ENCODE measurements at regions not wholly inside any gene's neighbourhood (a gene's known extent, or its start where the extent isn't known, plus 50 kb on each side); places are given as distances from the start of the nearest gene placed in this dataset.
"Not testable (repeated sequence)": the region's sequence is repeated elsewhere in the genome, so short reads cannot be mapped to it uniquely, and the experiment has no call there.

DNA sequence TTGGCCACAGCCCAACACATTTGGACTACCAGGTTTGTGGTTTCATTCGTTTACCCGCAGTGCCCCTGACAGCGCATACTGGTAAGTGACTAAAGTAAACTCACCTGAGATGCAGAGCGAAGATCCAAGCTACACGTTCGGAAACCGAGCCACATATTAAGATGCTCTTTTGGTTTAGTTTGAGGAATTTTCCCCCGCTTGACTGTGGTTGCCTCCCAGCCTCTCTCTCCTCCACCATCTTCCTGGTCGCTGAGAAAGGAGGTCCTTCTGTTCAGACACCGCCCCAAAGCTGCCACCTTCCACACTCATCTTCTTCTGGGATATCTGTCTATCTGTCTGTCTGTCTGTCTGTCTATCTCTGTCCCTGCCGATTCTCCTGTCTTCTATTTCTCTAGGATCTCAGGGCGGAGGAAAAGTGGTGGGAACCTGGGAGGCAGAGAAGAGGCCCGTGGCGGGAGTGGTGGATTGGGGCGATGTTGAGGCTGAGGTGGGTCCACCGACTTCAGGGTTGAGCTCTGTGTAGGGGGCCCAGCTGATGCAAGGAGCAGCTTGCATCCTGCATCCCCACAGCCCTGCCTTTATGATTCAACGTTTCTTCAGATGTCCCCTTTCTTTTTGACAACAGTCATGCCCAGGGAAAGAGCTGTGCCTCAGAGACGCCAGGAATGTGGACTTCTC, 196.9 kb upstream of the ZNF184 start:
- DNase-seq (ENCODE audit: low spot score): no peak

DNA sequence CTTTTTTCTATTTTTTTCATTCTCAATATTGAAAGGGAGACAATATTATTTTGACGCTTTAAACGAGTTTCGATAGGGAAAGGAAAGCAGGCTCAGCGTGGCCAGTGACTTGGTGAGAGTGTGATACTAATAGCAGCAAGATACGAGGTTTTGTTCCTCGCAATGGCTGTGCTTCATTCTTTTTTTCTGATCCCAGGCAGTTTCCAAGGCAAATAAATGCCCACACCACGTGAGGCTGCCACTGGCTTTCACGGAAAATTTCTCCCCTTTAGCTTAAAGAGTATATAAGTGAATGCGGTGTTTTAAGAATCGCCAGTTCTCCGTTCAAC, 196.4 kb upstream of the ZNF184 start:
- no peak for DNase-seq (ENCODE audit: low spot score)

DNA sequence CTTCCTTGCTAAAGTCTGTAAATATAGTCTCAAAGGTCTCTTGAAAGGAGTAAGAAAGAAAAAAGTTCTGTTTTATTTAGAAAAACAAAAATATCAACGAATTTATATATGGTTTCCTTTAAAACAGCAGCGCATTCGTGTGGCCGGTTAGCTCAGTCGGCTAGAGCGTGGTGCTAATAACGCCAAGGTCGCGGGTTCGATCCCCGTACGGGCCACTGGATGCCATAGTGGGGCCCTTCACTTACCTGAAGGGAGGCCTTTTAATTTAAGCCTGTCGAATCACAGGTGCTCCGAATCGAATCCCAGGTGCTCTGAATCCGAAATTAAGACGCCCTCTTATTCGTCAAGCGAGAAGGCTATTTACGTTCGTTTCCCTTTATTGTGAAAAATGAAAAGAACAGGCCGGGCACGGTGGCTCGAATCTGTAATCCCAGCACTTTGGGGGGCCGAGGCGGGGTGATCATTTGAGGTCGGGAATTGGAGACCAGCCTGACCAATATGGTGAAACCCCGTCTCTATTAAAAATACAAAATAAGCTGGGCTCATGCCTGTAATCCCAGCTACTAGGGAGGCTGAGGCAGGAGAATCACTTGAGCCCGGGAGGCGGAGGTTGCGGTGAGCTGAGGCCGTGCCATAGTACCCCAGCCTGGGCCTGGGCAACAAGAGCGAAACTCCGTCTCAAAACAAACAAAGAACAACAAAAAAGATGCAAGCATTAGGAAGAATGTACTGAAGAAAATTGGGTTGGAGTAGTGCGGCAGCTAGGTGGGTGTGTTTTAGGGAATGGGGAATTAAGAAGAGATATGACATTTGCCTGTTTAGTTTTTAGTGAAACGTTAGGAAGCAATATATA, 195.8 kb upstream of the ZNF184 start:
- peak; percentile 76 for DNase-seq (ENCODE audit: low spot score)

DNA sequence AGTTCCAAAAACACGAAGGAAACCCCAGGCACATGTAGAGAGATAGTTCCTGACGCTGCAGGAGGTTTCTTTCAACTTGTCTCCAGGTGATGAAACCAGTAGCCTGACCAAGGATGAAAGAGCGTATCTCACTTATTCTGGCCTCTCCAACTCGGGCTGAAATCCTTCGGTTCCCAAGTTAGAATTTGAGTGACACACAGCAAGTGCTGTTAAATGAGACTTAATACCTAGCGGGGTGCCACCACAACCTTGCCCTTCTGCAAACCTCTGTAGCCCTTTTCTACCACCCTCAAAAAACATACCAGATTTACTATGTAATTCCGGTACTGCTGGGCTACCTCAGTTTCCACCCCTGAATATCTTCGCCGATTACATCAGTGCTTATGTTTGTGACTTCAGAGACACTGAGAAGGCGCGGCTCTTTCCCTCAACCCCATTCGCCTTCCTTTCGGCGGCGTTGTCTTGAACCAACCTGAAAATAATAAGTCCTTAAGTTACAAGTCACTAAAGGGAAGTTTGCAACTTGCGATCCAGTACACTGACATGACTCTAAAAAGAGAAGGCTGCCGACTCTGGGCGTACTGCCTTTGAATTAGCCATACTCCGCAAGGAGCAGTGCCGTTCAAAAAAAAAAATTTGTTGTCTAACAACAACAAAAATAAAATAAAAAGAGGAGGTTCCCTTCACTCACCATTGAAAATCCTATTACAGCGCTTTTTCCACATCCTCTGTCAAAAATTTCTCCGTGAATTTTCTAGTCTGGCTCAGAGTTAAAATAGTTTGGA, 194.9 kb upstream of the ZNF184 start:
- DNase-seq (ENCODE audit: low spot score): no peak

DNA sequence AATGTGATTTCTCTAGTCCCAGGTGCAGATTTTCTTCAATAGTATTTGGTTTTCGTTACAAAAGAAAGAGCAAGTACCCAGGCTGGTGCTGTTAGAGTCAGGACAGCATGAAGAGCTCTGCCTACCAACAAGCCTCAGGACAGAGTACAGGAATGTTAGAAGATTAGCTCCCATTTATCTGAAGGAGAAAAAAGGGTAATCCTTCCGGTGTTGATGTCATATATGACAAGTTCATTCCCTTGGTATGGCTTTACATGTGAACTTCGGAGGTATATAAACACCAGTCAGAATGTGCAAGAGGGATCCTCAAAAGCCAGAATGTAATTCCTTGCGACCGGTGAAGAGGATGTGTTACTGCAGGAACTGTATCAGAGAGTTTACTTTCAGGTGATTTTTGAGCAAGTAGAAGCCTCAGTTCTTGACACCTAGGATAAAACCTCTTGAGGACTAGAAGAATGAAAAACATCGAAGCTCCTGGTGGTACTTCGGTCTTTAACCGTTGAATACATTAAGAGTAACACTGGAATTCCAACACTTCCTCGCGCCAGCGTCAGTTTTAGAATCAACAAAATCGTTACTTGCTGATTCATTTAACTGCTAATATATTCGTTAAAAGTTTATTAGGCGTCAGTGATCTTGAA, 194.2 kb upstream of the ZNF184 start:
- no peak for DNase-seq (ENCODE audit: low spot score)

DNA sequence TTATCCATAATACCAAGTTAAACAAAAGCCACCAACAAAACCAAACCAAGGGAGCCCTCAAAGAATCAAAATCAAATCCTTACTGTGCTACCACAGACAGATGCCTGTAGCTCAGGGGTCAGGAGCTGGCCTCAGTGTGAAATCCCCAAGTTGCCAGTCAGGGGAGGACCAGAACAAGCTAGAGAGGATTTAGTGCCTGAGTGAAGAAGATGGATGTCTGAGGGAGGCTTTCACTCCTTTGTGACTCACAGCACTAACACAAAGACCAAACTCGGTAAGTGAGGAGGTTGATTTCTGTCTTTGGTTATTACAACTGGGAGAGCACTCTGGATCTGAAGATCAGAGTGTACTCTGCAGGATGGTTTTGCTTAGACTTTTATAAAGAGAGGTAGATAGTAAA, 189.9 kb upstream of the ZNF184 start:
- DNase-seq (ENCODE audit: low spot score): no peak

DNA sequence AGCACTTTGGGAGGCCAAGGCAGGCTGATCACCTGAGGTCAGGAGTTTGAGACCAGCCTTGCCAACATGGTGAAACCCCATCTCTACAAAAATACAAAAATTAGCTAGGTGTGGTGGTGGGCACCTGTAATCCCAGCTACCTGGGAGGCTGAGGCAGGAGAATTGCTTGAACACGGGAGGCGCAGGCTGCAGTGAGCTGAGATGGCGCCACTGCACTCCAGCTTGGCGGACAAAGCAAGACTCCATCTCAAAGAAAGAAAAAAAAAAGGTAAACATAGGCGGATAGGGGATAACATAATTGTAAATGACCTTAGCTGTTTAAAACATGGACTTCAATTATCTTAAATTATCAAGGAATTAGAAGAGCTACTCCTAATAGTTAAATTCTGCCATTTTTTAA, 189.3 kb upstream of the ZNF184 start:
- DNase-seq (ENCODE audit: low spot score): not testable (repeated sequence)

DNA sequence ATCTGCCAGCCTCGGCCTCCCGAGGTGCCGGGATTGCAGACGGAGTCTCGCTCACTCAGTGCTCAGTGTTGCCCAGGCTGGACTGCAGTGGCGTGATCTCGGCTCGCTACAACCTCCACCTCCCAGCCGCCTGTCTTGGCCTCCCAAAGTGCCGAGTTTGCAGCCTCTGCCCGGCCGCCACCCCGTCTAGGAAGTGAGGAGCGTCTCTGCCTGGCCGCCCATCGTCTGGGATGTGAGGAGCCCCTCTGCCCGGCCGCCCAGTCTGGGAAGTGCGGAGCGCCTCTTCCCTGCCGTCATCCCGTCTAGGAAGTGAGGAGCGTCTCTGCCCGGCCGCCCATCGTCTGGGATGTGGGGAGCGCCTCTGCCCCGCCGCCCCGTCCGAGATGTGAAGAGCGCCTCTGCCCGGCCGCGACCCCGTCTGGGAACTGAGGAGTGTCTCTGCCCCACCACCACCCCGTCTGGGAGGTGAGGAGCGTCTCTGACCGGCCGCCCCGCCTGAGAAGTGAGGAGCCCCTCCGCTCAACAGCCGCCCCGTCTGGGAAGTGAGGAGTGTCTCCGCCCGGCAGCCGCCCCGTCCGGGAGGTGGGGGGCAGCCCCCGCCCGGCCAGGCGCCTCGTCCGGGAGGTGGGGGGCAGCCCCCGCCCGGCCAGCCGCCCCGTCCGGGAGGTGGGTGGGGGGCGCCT, 180.4 kb upstream of the ZNF184 start:
- not testable (repeated sequence) for DNase-seq (ENCODE audit: low spot score)

DNA sequence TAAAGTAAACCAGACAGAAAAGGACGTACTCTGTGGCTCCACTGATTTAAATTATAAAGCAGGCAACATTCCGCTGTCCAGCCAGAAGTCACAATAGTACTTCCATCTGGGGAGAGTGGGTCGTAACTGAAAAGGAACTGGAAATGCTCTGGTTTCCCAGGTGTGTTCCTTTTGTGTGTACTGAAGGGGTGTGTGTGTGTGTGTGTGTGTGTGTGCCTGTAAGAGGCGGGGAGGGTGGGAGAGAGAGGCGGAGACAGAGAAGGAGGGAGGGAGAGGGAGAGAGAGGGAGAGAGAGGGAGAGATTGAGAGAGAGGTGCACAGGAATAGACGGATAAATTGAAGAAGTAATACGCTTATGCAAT, 178.4 kb upstream of the ZNF184 start:
- peak; percentile 50 for DNase-seq (ENCODE audit: low spot score)

DNA sequence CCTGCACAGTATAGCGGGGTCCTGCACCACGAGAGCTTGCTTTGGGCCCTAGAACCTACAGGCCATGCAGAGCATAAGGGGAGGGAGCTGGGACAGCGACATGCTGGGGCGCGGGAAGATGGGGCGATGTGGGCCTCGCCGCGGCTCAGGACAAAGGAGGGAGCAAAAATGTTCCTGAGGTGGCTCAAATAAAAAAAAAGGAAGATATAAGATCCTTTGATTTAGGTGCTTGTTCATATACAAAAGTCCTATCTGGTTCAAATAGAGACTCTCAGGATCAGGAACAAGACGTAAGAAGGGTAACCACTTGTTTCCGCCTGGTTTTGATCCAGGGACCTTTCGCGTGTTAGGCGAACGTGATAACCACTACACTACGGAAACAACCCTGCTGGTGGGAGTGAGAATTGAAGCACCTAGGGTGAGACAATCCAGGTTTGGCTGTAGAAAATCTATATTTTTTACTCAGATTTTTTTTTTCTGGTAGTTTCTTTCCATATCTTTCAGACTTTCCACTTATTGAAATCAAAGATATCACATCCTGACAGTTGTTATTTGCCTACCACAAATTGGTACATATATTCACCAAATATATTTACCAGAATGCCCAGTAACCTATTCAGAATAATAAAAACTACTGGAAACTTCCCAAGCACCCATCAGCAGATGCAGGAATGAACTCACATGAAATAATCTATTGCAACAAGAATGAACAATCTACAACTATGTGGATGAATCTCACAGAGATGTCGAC, 177.9 kb upstream of the ZNF184 start:
- peak; percentile 72 for DNase-seq (ENCODE audit: low spot score)

DNA sequence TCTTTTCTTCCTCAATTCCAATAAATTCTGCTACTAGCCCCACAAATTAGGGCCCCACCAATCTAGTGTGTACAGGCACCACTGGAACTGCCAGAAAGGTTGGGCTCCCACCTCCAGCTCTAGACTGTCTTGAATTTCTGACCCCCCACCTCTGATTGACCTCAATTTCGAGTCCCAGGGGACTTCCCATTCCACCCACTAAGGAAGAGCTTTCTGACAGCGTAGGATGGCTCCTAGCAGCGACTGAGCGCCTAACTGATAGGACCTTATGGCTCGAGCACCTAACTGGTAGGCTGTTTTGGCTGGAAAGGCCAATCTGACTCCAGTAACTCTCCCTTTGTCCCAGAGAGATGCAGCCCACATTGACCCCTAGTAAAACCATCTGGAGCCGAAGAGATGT, 171.6 kb upstream of the ZNF184 start:
- no peak for DNase-seq (ENCODE audit: low spot score)

DNA sequence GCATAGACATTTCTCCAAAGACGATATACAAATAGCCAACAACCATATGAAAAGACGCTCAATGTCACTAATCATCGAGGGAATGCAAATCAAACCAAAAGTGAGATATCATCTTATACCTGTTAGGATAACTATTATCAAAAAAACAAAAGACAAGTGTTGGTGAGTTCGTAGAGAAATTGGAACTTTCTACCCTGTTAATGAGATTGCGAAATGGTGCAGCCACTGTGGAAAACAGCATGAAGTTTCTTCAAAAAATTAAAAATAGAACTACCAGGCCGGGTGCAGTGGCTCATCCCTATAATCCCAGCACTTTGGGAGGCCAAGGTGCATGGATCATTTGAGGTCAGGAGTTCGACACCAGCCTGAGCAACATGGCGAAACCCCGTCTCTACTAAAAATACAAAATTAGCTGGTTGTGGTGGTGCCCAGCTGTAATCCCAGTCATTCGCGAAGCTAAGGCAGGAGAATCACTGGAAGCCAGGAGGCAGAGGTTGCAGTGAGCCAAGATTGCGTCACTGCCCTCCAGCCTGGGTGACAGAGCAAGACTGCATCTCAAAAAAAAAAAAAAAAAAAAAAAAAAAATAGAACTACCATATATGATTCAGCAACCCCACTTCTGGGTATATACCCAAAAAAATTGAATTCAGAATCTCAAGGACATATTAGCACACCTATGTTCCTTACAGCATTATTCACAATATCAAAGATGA, 170.0 kb upstream of the ZNF184 start:
- DNase-seq (ENCODE audit: low spot score): no peak

DNA sequence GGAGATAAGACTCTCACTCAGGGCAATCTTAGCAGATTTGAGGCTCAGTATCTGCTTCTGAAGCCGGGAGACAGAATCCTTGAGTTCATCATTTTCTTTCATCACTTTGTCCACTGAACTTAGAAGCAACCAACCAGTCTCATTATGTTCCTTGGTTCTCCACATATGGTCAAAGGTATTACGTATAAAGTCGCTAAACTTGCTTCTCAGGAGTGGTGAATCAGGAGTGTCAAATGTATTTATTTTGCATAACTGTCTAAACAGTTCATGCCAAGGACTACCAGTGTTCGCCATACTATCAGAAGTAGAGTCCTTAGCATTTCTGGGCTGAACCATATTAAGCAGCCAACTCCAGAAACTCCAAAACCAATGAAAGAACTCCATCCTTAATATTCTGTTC, 163.0 kb upstream of the ZNF184 start:
- DNase-seq (ENCODE audit: low spot score): not testable (repeated sequence)

DNA sequence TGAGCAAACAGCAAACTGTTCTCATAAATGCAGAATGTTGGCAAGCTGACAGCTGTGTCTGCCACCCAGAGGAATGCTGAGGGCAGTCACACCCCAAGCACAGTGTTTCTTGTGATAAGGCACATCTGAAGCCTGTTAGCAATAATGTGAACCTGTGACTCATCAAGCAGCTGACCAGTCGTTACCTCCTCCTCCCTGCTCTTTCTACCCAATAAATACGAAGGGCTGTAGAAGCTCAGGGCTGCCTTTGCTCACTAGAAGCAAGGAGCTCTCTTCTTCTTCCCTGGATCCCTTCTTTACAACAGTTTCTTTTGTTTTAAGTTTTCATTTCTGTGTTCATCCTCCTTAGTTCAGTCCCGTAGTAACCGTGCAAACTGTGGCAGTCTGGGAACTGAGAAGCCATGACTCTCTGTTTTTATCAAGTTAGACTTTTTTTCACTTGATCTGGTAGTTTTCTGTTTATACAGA, 160.3 kb upstream of the ZNF184 start:
- DNase-seq (ENCODE audit: low spot score): not testable (repeated sequence)

DNA sequence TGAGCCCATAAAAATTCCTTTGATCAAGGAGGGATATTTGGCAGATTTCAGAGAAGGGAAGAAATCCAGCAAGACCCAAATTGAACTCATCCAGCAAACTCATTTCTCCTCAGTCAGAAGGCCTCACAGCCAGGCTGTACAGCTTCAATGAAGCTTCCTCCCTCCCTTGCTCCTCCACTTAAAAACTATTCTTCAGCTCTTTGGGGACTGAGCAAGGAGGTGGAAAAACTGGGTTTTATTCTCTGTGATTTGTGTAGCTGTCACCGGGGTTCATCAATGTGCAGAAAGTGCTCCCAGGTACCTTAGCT, 158.7 kb upstream of the ZNF184 start:
- no peak for DNase-seq (ENCODE audit: low spot score)

DNA sequence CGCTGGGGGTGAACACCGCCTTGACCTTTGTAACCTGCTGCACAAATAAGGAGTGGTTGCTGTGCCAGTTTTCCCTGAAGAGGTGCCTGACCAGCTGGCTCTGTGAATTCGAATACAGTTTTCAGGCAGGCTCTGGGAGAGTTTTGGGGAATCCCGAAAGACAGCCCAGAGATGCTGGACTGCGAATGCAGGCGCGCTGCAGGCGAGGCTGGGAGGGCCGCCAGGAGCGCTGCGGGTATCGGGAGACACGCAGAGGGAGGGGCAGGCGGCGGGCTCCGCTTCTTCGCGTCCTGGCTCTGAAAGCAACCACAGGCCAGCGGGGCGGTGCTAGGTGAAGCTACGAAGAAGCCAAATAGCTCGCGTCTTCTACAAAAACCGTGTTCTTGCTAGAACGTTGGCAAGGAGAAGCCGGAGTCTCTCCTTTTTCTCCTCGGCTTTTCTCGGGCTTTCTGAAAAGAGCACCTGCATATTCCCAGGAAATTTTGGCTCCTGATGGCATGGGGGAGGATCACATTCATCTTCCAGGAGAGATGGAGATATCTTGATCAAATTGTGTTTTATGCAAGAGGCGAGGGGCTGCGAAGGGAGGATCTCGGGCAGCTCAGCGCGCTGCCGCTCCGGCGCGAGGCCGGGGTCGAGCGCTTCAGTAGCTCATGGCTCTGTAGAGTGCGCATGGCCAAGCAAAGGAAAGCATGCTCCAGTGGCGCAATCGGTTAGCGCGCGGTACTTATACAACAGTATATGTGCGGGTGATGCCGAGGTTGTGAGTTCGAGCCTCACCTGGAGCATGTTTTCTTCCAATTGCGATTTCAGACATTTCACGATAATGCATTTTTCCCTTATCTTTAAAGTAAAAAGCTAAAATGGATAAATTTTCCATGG, 158.1 kb upstream of the ZNF184 start:
- DNase-seq (ENCODE audit: low spot score): peak; percentile 74

DNA sequence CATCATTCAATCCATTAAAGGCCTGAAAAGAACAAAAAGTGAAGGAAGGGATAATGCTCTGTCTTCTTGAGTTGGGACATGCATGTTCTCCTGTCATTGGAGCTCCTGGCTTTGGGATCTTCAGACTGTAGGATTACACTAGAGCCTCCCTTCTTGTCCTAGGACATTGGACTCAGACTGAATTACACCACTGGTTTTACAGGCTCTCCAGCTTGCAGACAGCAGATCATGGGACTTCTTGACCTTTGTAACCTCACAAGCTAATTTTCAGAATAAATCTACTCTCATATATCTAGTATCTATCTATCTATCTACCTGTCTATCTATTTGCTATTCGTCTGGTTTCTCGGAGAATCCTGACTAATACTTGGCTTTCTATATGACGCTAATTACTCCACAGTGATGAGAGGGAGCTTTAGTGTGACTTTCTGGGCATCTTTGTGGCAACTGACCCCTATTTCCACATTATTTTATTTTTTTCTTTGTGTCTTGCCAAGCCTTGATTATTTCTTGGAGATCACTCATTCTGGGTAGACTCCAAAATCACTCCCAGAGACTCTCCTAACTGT, 151.9 kb upstream of the ZNF184 start:
- no peak for DNase-seq (ENCODE audit: low spot score)

DNA sequence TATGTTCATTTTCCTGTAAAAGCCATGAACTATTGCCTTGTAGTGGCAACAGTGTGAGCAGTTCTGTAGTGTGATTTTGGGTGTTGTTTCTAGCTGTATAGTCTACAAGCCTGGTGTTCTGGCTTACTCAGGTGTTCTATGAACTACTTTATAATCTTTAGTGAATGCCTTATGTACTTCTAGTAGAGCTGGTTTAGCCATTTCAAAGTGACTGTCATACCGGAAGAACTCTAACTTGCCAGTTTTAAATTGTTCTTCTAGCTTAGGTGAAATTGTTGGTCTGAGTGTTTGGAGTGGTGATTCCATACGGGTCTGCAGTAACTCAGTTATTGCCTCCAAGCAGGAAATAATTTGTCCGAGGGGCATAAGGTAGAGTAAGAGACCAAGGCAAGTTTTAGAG, 150.2 kb upstream of the ZNF184 start:
- DNase-seq (ENCODE audit: low spot score): no peak

DNA sequence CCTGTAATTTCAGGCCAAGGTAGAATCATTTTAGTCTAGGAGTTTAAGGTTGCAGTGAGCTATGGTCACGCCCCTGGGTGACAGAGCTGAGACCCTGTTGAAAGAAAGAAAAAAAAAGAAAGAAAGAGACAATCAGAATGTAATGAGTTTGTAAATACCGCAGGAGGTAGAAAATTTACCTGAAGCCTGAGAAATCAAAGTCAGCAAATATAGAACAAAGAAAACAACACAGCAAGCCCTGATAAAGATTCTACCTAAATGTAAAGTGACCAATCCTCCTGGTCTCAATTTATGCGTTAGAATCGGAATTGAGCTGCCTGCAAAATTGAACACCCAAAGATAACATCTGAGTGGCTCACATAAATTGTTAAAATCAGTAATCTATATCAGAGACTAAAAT, 146.5 kb upstream of the ZNF184 start:
- no peak for DNase-seq (ENCODE audit: low spot score)

Data from iPS-NIHi11 (cell line).